NB4 (cell line): ENCODE measurements at regions not wholly inside any gene's neighbourhood (a gene's known extent, or its start where the extent isn't known, plus 50 kb on each side); places are given as distances from the start of the nearest gene placed in this dataset.

Experiments used
- DNase-seq: peaks from one replicate; pipeline ENCODE4 v3.0.0; 2010; ENCODE audit warnings: low read depth
- H3K4me3 ChIP-seq: one replicate; pipeline ENCODE4 v1.5.1; 2011; ENCODE audit warnings: mild to moderate bottlenecking, low read depth, low read length, moderate library complexity
- MYC ChIP-seq: IDR thresholded peaks from 2 replicates; pipeline ENCODE4 v1.6.1; 2011; ENCODE audit warnings: low read depth, low read length
- POLR2A ChIP-seq: IDR thresholded peaks from 2 replicates; pipeline ENCODE4 v1.6.1; 2011; ENCODE audit warnings: mild to moderate bottlenecking; ENCODE audit not compliant: insufficient read length; ENCODE audit errors: extremely low read depth
- TF ChIP-seq, protein P1 (sequence below): IDR thresholded peaks from one replicate; pipeline ENCODE4 v1.5.1; 2012; ENCODE audit warnings: low read depth, low read length
- TF ChIP-seq, protein P2 (sequence below): IDR thresholded peaks from 2 replicates; pipeline ENCODE4 v1.6.1; 2011; ENCODE audit warnings: low read depth, low read length

DNA sequence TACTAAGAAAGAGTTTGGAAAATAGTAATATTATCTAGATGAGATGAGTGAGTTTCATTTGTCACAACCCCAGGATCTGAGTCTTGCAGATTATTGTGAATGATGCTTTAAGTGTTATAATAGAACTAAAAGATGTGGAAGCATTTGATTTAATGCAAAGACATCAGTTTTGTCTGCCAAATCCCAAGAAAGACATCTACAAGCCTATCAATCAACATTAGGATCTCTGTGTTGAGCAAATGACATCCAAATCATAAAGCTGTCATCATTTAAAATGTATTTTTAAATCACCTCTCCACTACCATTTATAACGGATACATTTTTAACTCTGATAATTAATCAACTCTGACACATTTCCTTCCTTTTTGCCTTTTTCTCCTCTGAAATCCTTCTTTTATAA is 310.8 kb upstream of the SLIT2 start:
- H3K4me3 ChIP-seq: no peak overlapping the region
- DNase-seq: no peak
- no peak for TF ChIP-seq MYC
- TF ChIP-seq, protein P1, sequence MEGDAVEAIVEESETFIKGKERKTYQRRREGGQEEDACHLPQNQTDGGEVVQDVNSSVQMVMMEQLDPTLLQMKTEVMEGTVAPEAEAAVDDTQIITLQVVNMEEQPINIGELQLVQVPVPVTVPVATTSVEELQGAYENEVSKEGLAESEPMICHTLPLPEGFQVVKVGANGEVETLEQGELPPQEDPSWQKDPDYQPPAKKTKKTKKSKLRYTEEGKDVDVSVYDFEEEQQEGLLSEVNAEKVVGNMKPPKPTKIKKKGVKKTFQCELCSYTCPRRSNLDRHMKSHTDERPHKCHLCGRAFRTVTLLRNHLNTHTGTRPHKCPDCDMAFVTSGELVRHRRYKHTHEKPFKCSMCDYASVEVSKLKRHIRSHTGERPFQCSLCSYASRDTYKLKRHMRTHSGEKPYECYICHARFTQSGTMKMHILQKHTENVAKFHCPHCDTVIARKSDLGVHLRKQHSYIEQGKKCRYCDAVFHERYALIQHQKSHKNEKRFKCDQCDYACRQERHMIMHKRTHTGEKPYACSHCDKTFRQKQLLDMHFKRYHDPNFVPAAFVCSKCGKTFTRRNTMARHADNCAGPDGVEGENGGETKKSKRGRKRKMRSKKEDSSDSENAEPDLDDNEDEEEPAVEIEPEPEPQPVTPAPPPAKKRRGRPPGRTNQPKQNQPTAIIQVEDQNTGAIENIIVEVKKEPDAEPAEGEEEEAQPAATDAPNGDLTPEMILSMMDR: no peak
- TF ChIP-seq POLR2A: no peak
- TF ChIP-seq, protein P2, sequence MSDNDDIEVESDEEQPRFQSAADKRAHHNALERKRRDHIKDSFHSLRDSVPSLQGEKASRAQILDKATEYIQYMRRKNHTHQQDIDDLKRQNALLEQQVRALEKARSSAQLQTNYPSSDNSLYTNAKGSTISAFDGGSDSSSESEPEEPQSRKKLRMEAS: no peak

DNA sequence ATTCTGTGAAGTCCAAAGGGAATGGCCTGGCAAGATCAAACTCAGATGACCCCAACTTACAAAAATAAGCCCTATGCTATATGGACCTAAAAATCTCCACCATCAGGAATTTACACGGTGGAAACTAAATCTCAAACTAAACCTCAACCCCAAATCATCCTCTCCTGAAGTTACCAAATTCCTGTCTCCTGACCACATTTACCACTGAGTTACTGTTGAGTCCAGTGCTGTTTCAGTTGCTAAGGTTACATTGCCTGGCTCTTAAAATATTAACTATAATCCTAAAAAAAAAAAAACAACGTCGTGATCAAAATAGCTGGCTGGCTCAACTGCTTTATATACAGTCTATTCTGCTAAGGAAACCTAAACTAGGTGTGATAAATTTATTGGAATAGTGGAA is 315.2 kb upstream of the SLIT2 start:
- TF ChIP-seq MYC: no peak
- TF ChIP-seq, protein P2: no peak
- TF ChIP-seq, protein P1: no peak
- no peak for TF ChIP-seq POLR2A
- no peak overlapping the region for H3K4me3 ChIP-seq
- peak; percentile 11 for DNase-seq

DNA sequence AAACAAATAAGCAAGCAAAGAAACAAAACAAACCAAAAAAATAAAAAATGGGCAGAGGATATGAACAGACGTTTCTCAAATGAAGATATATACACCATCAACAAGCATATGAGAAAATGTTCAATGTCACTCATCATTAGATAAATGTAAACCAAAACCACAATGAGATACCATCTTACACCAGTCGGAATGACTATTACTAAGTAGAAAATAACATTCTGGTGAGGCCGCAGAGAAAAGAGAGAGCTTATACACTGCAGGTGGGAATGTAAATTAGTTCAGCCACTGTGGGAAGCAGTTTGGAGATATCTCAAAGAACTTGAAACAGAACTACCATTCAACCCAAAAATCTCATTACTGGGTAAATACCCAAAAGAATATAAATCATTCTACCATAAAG is 321.0 kb upstream of the SLIT2 start:
- TF ChIP-seq POLR2A (no peak), MYC (no peak)
- TF ChIP-seq, protein P2: no peak
- TF ChIP-seq, protein P1: no peak

DNA sequence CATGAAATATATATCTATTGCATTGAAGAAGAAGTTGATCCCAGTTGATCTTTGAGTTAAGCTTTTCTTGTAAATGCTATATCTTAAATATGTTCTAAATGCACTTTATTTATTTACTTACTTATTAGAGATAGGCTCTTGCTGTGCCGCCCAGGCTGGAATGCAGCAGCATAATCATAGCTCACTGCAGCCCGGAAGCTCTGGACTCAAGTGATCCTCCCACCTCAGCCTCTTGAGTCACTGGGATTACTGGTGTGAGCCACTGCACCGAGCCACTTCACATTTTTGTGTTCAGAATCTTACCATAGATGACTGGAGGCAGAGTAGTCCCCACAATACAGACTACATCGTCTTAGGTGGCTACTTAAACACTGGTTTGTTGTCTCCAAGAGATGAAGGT is 324.3 kb upstream of the SLIT2 start:
- no peak overlapping the region for H3K4me3 ChIP-seq
- no peak for DNase-seq
- TF ChIP-seq, protein P1: no peak
- no peak for TF ChIP-seq POLR2A
- TF ChIP-seq, protein P2: no peak
- TF ChIP-seq MYC: no peak

More for the DNA sequence above, 321.0 kb upstream of the SLIT2 start:
- no peak for DNase-seq
- no peak overlapping the region for H3K4me3 ChIP-seq

DNA sequence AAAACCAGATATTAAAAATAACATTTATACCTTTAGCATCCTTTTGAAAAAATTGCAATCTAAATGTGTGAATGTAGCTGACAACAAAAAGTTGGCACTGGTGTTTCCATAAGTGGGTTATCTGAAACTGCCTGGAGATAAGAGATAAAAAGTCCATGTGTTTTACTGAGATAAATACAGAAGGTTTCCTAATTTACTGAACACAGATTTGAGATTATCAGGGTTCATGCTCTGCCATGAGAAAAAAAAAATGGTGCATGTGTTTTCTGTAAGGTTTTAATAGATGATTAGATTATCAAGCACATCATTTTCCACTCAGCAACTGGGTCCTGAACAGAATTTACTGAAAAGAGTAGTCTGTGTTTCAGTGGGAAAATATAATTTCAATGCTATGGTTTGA is 326.2 kb upstream of the SLIT2 start:
- TF ChIP-seq, protein P1: no peak
- TF ChIP-seq, protein P2: no peak
- TF ChIP-seq POLR2A: no peak
- TF ChIP-seq MYC: no peak
- DNase-seq: no peak
- H3K4me3 ChIP-seq: no peak overlapping the region

DNA sequence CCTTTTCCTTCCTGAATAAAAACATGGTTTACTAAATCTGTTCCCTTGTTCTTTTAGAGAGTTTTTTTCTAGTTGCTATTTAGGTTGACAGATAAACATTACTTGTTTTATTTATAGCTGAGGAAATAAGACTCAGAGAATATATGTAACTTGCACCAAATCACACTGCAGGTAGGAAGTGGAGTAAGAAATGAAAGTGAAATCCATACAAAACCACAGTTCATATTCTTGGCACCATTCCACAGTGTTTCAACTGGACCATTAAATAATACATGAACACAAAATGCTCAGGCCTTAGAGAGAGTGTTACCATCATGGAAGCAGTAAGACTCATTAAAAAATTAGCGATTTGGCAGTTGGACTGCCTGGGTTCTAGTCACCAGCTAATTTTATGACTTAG is 326.9 kb upstream of the SLIT2 start:
- H3K4me3 ChIP-seq: no peak overlapping the region
- TF ChIP-seq MYC: no peak
- TF ChIP-seq, protein P2: no peak
- TF ChIP-seq POLR2A: no peak
- TF ChIP-seq, protein P1: no peak
- no peak for DNase-seq
